Left colon (tissue), 2 donors: ENCODE measurements at regions not wholly inside any gene's neighbourhood (a gene's known extent, or its start where the extent isn't known, plus 50 kb on each side); places are given as distances from the start of the nearest gene placed in this dataset.

Experiments
- microRNA-seq, 2 donors: library from miRNA; unstranded; fragments of <30 nt; microRNA quantifications; one replicate each; pipeline versions ENCODE4 v1.1.0 to v1.2.0, GENCODE V29; 2020
- donor health status: DM: no; HTN: no; CAD: no.
- donor health status: DM: yes; HTN: yes; CAD: no.

Small RNA genes lying in the stretch of these regions (microRNA-seq; reads per million reads assigned to microRNA genes)
- gene MIR8081 = 0 reads per million in 2 donors
